SU-DHL-6 (cell line): ENCODE measurements at regions not wholly inside any gene's neighbourhood (a gene's known extent, or its start where the extent isn't known, plus 50 kb on each side); places are given as distances from the start of the nearest gene placed in this dataset.

Experiments used
- H2AFZ ChIP-seq: fragments of 200-600 bp; sonication (generic); 2 replicates; pipeline ENCODE4 v1.6.1; 2014; ENCODE audit warnings: low read depth, mild to moderate bottlenecking, moderate library complexity, mixed read lengths, antibody characterized with exemption, low read length; ENCODE audit not compliant: severe bottlenecking
- H3F3A ChIP-seq: fragments of 200-600 bp; shearing (Covaris generic); 2 replicates; pipeline ENCODE4 v1.6.0; 2016; ENCODE audit warnings: antibody characterized with exemption, mild to moderate bottlenecking; ENCODE audit not compliant: insufficient read depth
- H3K27ac ChIP-seq: fragments of 200-600 bp; sonication (generic); 2 replicates; pipeline ENCODE4 v1.5.1; 2016; ENCODE audit warnings: low read depth, mild to moderate bottlenecking, low read length, moderate library complexity, mixed read lengths
- H3K27me3 ChIP-seq: fragments of 200-600 bp; sonication (generic), shearing (Covaris generic); 2 replicates; pipeline ENCODE4 v1.6.0; 2014; ENCODE audit warnings: mild to moderate bottlenecking, low read length
- H3K36me3 ChIP-seq: fragments of 200-600 bp; sonication (generic); 2 replicates; pipeline ENCODE4 v1.6.1; 2014; ENCODE audit warnings: mild to moderate bottlenecking, low read length, mixed read lengths
- H3K4me2 ChIP-seq: fragments of 300-600, 200-600 bp; shearing (Covaris generic), sonication (generic); 2 replicates; pipeline ENCODE4 v1.6.0; 2014; ENCODE audit warnings: low read length, low read depth, mild to moderate bottlenecking; ENCODE audit not compliant: poor library complexity, severe bottlenecking
- H3K4me3 ChIP-seq: fragments of 200-600 bp; sonication (generic); 2 replicates; pipeline ENCODE4 v1.5.1; 2014; ENCODE audit warnings: antibody characterized with exemption, low read length, mild to moderate bottlenecking, mixed read lengths; ENCODE audit not compliant: insufficient read depth, poor library complexity, severe bottlenecking
- H3K79me2 ChIP-seq: fragments of 200-600 bp; sonication (generic); 2 replicates; pipeline ENCODE4 v1.6.1; 2014; ENCODE audit warnings: mild to moderate bottlenecking, low read length, moderate library complexity; ENCODE audit not compliant: insufficient read depth
- H3K9ac ChIP-seq: fragments of 200-600 bp; sonication (generic); 2 replicates; pipeline ENCODE4 v1.7.0; 2014; ENCODE audit warnings: mild to moderate bottlenecking, low read length
- H3K9me2 ChIP-seq: fragments of 200-600 bp; sonication (generic); replicated peaks from 2 replicates; pipeline ENCODE4 v1.6.1; 2014; ENCODE audit warnings: low read length; ENCODE audit not compliant: insufficient read depth
- H3K9me3 ChIP-seq: fragments of 200-600 bp; sonication (generic); 2 replicates; pipeline ENCODE4 v1.6.1; 2014; ENCODE audit warnings: low read length, mixed read lengths; ENCODE audit not compliant: insufficient read depth
- H4K20me1 ChIP-seq: fragments of 200-600 bp; sonication (generic); 2 replicates; pipeline ENCODE4 v1.6.1; 2014; ENCODE audit warnings: low read depth, mild to moderate bottlenecking, antibody characterized with exemption, low read length, moderate library complexity, mixed read lengths
- EZH2phosphoT487 ChIP-seq: fragments of 200-600 bp; sonication (generic), shearing (Covaris generic); conservative IDR thresholded peaks from 2 replicates; pipeline ENCODE4 v1.6.1; 2018; ENCODE audit warnings: mild to moderate bottlenecking, antibody characterized with exemption, low read length, moderate library complexity, mixed read lengths
- TF ChIP-seq, protein P1 (sequence below): fragments of 200-600 bp; sonication (generic); IDR thresholded peaks from one replicate; pipeline ENCODE4 v1.5.1; 2017; ENCODE audit warnings: antibody characterized with exemption, mild to moderate bottlenecking, low read length, moderate library complexity; ENCODE audit not compliant: insufficient read depth, poor library complexity, severe bottlenecking

DNA sequence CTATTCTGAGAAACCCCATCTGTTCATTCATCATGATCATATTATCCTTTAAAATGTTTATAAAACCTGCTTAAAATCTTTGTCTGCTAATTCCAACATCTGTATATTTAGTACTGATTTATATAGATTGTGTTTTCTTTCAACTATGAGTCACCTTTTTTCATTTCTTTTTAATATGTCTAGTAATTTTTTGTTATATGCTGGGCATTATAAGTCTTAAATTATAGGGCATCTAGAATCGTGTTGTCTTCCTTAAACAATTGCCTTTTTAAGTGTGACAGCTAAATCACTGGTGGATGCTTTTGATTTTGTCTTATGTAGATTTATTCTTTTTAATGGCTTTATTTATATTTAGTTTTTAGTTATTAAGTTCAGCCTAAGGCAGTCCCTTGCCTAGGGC lies 323.4 kb upstream of the THRB start:
- no peak overlapping the region for H3K4me3 ChIP-seq
- H3K79me2 ChIP-seq = no peaks in the 10 kb centered on the region
- H2AFZ ChIP-seq = no peak overlapping the region
- H3K4me2 ChIP-seq = no peak overlapping the region
- H3K36me3 ChIP-seq = no peaks in the 10 kb centered on the region
- H3K27ac ChIP-seq = no peak overlapping the region
- H3K27me3 ChIP-seq = no peaks in the 10 kb centered on the region
- H4K20me1 ChIP-seq = no peaks in the 10 kb centered on the region
- no peaks in the 10 kb centered on the region for H3K9me2 ChIP-seq
- H3K9me3 ChIP-seq = no peaks in the 10 kb centered on the region
- no peaks in the 10 kb centered on the region for H3F3A ChIP-seq
- H3K9ac ChIP-seq = no peak overlapping the region
- TF ChIP-seq, protein P1, sequence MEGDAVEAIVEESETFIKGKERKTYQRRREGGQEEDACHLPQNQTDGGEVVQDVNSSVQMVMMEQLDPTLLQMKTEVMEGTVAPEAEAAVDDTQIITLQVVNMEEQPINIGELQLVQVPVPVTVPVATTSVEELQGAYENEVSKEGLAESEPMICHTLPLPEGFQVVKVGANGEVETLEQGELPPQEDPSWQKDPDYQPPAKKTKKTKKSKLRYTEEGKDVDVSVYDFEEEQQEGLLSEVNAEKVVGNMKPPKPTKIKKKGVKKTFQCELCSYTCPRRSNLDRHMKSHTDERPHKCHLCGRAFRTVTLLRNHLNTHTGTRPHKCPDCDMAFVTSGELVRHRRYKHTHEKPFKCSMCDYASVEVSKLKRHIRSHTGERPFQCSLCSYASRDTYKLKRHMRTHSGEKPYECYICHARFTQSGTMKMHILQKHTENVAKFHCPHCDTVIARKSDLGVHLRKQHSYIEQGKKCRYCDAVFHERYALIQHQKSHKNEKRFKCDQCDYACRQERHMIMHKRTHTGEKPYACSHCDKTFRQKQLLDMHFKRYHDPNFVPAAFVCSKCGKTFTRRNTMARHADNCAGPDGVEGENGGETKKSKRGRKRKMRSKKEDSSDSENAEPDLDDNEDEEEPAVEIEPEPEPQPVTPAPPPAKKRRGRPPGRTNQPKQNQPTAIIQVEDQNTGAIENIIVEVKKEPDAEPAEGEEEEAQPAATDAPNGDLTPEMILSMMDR = no peak
- TF ChIP-seq EZH2phosphoT487 = no peak

GRCh38 chr3:24828011-24828410 lies 333.4 kb upstream of the THRB start:
- 0 out of 2 replicates have a peak, but pooled peaks cover 2% of the 10 kb centered on the region for H3K9me2 ChIP-seq
- no peaks in the 10 kb centered on the region for H3K27me3 ChIP-seq
- H4K20me1 ChIP-seq = no peaks in the 10 kb centered on the region
- no peak overlapping the region for H3K27ac ChIP-seq
- no peak for TF ChIP-seq EZH2phosphoT487
- TF ChIP-seq, protein P1 = no peak
- no peak overlapping the region for H3K4me2 ChIP-seq
- H3K9me3 ChIP-seq = no peaks in the 10 kb centered on the region
- H3K36me3 ChIP-seq = no peaks in the 10 kb centered on the region
- no peak overlapping the region for H3K4me3 ChIP-seq
- H3K9ac ChIP-seq = no peak overlapping the region
- H3F3A ChIP-seq = no peaks in the 10 kb centered on the region
- H2AFZ ChIP-seq = no peak overlapping the region
- H3K79me2 ChIP-seq = no peaks in the 10 kb centered on the region

GRCh38 chr3:24828551-24828950 lies 333.9 kb upstream of the THRB start:
- no peak overlapping the region for H3K4me3 ChIP-seq
- H3K79me2 ChIP-seq = no peaks in the 10 kb centered on the region
- H3K9me2 ChIP-seq = 0 out of 2 replicates have a peak, but pooled peaks cover 2% of the 10 kb centered on the region
- no peak overlapping the region for H3K27ac ChIP-seq
- no peaks in the 10 kb centered on the region for H3K27me3 ChIP-seq
- no peaks in the 10 kb centered on the region for H3K36me3 ChIP-seq
- TF ChIP-seq, protein P1 = no peak
- no peak for TF ChIP-seq EZH2phosphoT487
- no peaks in the 10 kb centered on the region for H4K20me1 ChIP-seq
- H3K9me3 ChIP-seq = no peaks in the 10 kb centered on the region
- H2AFZ ChIP-seq = no peak overlapping the region
- no peaks in the 10 kb centered on the region for H3F3A ChIP-seq
- no peak overlapping the region for H3K9ac ChIP-seq
- H3K4me2 ChIP-seq = no peak overlapping the region
